ENCODE measurements at regions not wholly inside any gene's neighbourhood (a gene's known extent, or its start where the extent isn't known, plus 50 kb on each side); places are given as distances from the start of the nearest gene placed in this dataset.

GRCh38 chr6:43970068-43970912, 157.0 kb downstream of the MRPL14 start:
- no peak overlapping the region for H3K27ac ChIP-seq
- DNase-seq = no peak
- WGBS, 2 donors = 80 to 81% methylated on average over 3 of the region's 3 CpGs
- no peak for TF ChIP-seq CTCF (IDR thresholded peaks at IDR 0.05)
- no peaks in the 10 kb centered on the region for H3K36me3 ChIP-seq
- ATAC-seq = no peak
- no peaks in the 10 kb centered on the region for H3K9me3 ChIP-seq
- H3K4me1 ChIP-seq = peaks cover 32 to 39% (median 35%) of the 10 kb centered on the region in 3 donors
- FAIRE-seq = no peak
- intact Hi-C loops (cut with DNase I) = no loop called here
- no peaks in the 10 kb centered on the region for H3K27me3 ChIP-seq
- H3K4me3 ChIP-seq = no peak overlapping the region

GRCh38 chr6:43969158-43969981, 157.9 kb downstream of the MRPL14 start:
- H3K36me3 ChIP-seq = no peaks in the 10 kb centered on the region
- no peak overlapping the region for H3K27ac ChIP-seq
- no peak for TF ChIP-seq CTCF (IDR thresholded peaks at IDR 0.05)
- no peaks in the 10 kb centered on the region for H3K9me3 ChIP-seq
- ATAC-seq (no peak), FAIRE-seq (no peak), DNase-seq (no peak)
- no peak overlapping the region for H3K4me3 ChIP-seq
- no peaks in the 10 kb centered on the region for H3K27me3 ChIP-seq
- intact Hi-C loops (cut with DNase I) = loop anchor here in 1 of 3 donors (10.0 kb wide), 1 partner anchor 105 kb away; no protein-coding TSS in a partner anchor
- 86 to 89% methylated on average over 11 of the region's 11 CpGs for WGBS, 2 donors
- H3K4me1 ChIP-seq = peaks cover 25 to 35% (median 32%) of the 10 kb centered on the region in 3 donors

GRCh38 chr6:43968110-43968965, 158.9 kb downstream of the MRPL14 start:
- H3K27me3 ChIP-seq = no peaks in the 10 kb centered on the region
- no peak for DNase-seq
- H3K9me3 ChIP-seq = no peaks in the 10 kb centered on the region
- H3K4me3 ChIP-seq = no peak overlapping the region
- H3K4me1 ChIP-seq = peaks cover 16 to 26% (median 26%) of the 10 kb centered on the region in 3 donors
- 85% methylated on average over 12 of the region's 12 CpGs for WGBS, 2 donors
- FAIRE-seq = no peak
- no peak for TF ChIP-seq CTCF (IDR thresholded peaks at IDR 0.05)
- intact Hi-C loops (cut with DNase I) = loop anchor here in 1 of 3 donors (10.0 kb wide), 1 partner anchor 106 kb away; no protein-coding TSS in a partner anchor
- no peak overlapping the region for H3K27ac ChIP-seq
- no peak for ATAC-seq
- H3K36me3 ChIP-seq = no peaks in the 10 kb centered on the region

GRCh38 chr6:43967719-43968091, 159.5 kb downstream of the MRPL14 start:
- no peaks in the 10 kb centered on the region for H3K36me3 ChIP-seq
- intact Hi-C loops (cut with DNase I) = loop anchor here in 1 of 3 donors (10.0 kb wide), 1 partner anchor 107 kb away; no protein-coding TSS in a partner anchor

More at GRCh38 chr6:43967719-43968091, 159.5 kb downstream of the MRPL14 start:
- no peaks in the 10 kb centered on the region for H3K9me3 ChIP-seq
- no peak for DNase-seq
- no peak overlapping the region for H3K27ac ChIP-seq
- H3K27me3 ChIP-seq = no peaks in the 10 kb centered on the region
- FAIRE-seq = no peak
- H3K4me1 ChIP-seq = peaks cover 10 to 22% (median 20%) of the 10 kb centered on the region in 3 donors
- H3K4me3 ChIP-seq = no peak overlapping the region
- TF ChIP-seq CTCF (IDR thresholded peaks at IDR 0.05) = no peak
- WGBS, 2 donors = 92 to 93% methylated on average over 3 of the region's 3 CpGs
- ATAC-seq = no peak

All from pancreas (tissue), 10 donors.